ENCODE measurements at regions not wholly inside any gene's neighbourhood (a gene's known extent, or its start where the extent isn't known, plus 50 kb on each side); places are given as distances from the start of the nearest gene placed in this dataset.
"Not testable (repeated sequence)": the region's sequence is repeated elsewhere in the genome, so short reads cannot be mapped to it uniquely, and the experiment has no call there.

DNA sequence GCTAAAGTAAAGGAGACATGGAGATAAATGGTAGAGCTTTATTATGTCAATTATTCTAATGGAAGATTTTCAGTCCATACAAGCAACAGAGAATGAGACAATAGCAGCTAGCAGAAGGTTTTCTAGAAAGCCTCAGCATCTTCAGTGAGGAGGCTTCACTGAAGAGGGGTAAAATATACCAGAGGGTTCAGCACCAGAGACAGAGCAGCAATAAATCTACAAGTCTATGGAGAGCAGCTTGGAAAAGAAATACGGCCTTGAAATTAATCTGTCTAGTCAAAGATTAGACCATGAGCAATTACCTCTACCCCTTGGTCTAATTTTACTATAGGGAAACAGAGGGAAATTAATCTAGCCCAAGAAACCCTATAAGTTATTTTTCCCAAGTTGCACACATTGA, 185.7 kb upstream of the CRIM1 start:
- Histone ChIP-seq H3K36me3 (ENCODE audit: control insufficient read depth in 4 of 4, insufficient read depth in 4 of 4, low read length in 3 of 4) (no peaks in the 10 kb centered on the region), H3K4me3 (ENCODE audit: control insufficient read depth in 1 of 7, extremely low read depth in 1 of 7, insufficient read depth in 4 of 7, low read depth in 2 of 7, low read length in 6 of 7) (no peak overlapping the region), H3K4me1 (ENCODE audit: control extremely low read depth in 1 of 4, control insufficient read depth in 4 of 4, insufficient read depth in 4 of 4, low read length in 3 of 4) (no peaks in the 10 kb centered on the region), H3K27me3 (replicated peaks in 2 of 5; ENCODE audit: control insufficient read depth in 4 of 5, insufficient read depth in 5 of 5, low read length in 4 of 5) (peaks cover 0 to 4% (median 0%) of the 10 kb centered on the region in 5 experiments), H3K27ac (ENCODE audit: insufficient read depth in 1 of 2, low read depth in 1 of 2, low read length in 2 of 2, poor library complexity in 1 of 2, severe bottlenecking in 2 of 2) (no peak overlapping the region), H3K9me3 (ENCODE audit: control extremely low read depth in 1 of 5, control insufficient read depth in 4 of 5, insufficient read depth in 2 of 5, low read depth in 1 of 5, low read length in 4 of 5) (no peaks in the 10 kb centered on the region)
- POLR2A ChIA-PET: no interaction called here
- CTCF ChIA-PET: no interaction called here
- 63% methylated on average over 1 of the region's 1 CpG for WGBS (ENCODE audit: insufficient coverage)
- no peak for DNase-seq

DNA sequence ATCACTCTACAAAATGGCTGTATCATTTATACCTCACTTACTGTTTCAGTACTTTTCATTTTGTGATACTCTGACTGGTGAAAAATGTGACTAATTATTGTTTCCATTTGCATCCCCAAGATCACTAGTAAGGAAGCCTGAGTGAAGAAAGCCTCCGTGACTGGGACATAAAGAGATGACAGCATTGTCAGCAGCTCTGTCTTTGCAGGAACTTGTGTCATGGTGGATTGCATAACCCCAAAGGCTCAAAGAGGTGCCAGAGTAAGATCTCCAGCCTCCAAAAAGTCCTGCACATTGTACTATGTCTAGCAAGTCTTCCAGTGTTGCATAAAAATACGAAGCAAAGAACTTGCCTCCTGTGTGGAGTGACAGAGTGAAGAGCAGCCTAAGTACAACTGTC, 187.5 kb upstream of the CRIM1 start:
- Histone ChIP-seq H3K9me3 (ENCODE audit: control extremely low read depth in 1 of 5, control insufficient read depth in 4 of 5, insufficient read depth in 2 of 5, low read depth in 1 of 5, low read length in 4 of 5) (no peaks in the 10 kb centered on the region), H3K4me1 (ENCODE audit: control extremely low read depth in 1 of 4, control insufficient read depth in 4 of 4, insufficient read depth in 4 of 4, low read length in 3 of 4) (no peaks in the 10 kb centered on the region), H3K4me3 (ENCODE audit: control insufficient read depth in 1 of 7, extremely low read depth in 1 of 7, insufficient read depth in 4 of 7, low read depth in 2 of 7, low read length in 6 of 7) (no peak overlapping the region), H3K27me3 (replicated peaks in 2 of 5; ENCODE audit: control insufficient read depth in 4 of 5, insufficient read depth in 5 of 5, low read length in 4 of 5) (peaks cover 0 to 4% (median 0%) of the 10 kb centered on the region in 5 experiments), H3K27ac (ENCODE audit: insufficient read depth in 1 of 2, low read depth in 1 of 2, low read length in 2 of 2, poor library complexity in 1 of 2, severe bottlenecking in 2 of 2) (no peak overlapping the region), H3K36me3 (ENCODE audit: control insufficient read depth in 4 of 4, insufficient read depth in 4 of 4, low read length in 3 of 4) (no peaks in the 10 kb centered on the region)
- ChIA-PET CTCF (no interaction called here), POLR2A (no interaction called here)
- 100% methylated on average over 2 of the region's 2 CpGs for WGBS (ENCODE audit: insufficient coverage)
- no peak for DNase-seq

DNA sequence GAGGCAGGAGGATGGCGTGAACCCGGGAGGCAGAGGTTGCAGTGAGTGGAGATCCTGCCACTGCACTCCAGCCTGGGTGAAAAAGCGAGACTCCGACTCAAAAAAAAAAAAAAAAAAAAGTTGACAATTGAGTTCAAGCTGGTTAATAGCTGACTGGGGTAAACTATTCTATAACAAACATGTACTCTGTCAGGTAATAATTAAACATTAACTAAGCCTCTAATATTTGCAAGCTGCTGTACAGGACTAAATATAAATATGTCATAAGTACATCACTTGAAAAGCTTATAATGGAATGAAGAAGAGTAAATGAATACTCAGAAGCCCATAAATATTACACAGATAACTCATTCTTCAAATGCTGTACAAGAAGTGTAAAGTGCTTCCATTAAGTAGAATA, 190.4 kb upstream of the CRIM1 start:
- WGBS (ENCODE audit: insufficient coverage): no CpG with 5 or more reads among the region's 4 CpGs
- no peak for DNase-seq

DNA sequence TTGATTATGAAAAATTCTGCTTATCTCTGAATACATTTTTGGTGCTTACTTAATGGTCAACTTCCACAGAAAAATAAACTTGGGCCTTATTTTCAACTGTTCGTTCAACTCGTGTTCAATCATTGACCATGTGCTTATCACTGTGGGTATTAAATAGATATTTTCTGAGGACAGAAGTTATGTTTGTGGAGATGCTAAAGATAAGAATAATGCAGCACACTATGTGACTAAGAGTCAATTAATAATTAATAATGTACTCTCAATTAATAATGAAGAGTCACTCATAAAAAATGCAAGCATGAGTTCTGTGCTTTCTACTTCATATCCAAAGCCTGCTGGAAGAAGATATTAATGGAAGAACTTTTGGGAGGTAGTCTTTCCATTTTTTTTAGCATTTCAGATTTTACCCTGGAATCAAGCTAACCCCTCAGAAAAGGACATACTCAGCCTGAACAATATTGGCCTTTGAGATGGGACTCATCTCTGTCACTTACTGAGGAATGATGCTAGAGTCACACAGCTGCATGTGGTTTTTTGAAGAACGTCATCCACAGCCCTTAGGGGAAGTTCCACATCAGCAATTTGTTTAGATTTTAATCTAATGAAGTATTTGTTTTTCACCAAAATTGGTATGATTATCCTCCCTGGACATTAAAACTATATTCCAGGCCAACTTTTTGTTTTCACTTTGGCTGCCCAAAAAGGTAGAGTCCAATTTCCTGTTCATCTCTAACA, 191.9 kb upstream of the CRIM1 start:
- POLR2A ChIA-PET: no interaction called here
- peak in 2 of 3 donors; percentile 17 to 32 for DNase-seq
- Histone ChIP-seq H3K4me1 (ENCODE audit: control extremely low read depth in 1 of 4, control insufficient read depth in 4 of 4, insufficient read depth in 4 of 4, low read length in 3 of 4) (no peaks in the 10 kb centered on the region), H3K36me3 (ENCODE audit: control insufficient read depth in 4 of 4, insufficient read depth in 4 of 4, low read length in 3 of 4) (no peaks in the 10 kb centered on the region), H3K4me3 (ENCODE audit: control insufficient read depth in 1 of 7, extremely low read depth in 1 of 7, insufficient read depth in 4 of 7, low read depth in 2 of 7, low read length in 6 of 7) (no peak overlapping the region), H3K9me3 (ENCODE audit: control extremely low read depth in 1 of 5, control insufficient read depth in 4 of 5, insufficient read depth in 2 of 5, low read depth in 1 of 5, low read length in 4 of 5) (no peaks in the 10 kb centered on the region), H3K27ac (ENCODE audit: insufficient read depth in 1 of 2, low read depth in 1 of 2, low read length in 2 of 2, poor library complexity in 1 of 2, severe bottlenecking in 2 of 2) (no peak overlapping the region), H3K27me3 (replicated peaks in 2 of 5; ENCODE audit: control insufficient read depth in 4 of 5, insufficient read depth in 5 of 5, low read length in 4 of 5) (peaks cover 0 to 4% (median 0%) of the 10 kb centered on the region in 5 experiments)
- WGBS (ENCODE audit: insufficient coverage): no CpG with 5 or more reads among the region's 3 CpGs
- CTCF ChIA-PET: no interaction called here

More for the DNA sequence above, 190.4 kb upstream of the CRIM1 start:
- Histone ChIP-seq H3K27ac (ENCODE audit: insufficient read depth in 1 of 2, low read depth in 1 of 2, low read length in 2 of 2, poor library complexity in 1 of 2, severe bottlenecking in 2 of 2) (no peak overlapping the region), H3K36me3 (ENCODE audit: control insufficient read depth in 4 of 4, insufficient read depth in 4 of 4, low read length in 3 of 4) (no peaks in the 10 kb centered on the region), H3K27me3 (replicated peaks in 2 of 5; ENCODE audit: control insufficient read depth in 4 of 5, insufficient read depth in 5 of 5, low read length in 4 of 5) (peaks cover 0 to 4% (median 0%) of the 10 kb centered on the region in 5 experiments), H3K4me3 (ENCODE audit: control insufficient read depth in 1 of 7, extremely low read depth in 1 of 7, insufficient read depth in 4 of 7, low read depth in 2 of 7, low read length in 6 of 7) (no peak overlapping the region), H3K9me3 (ENCODE audit: control extremely low read depth in 1 of 5, control insufficient read depth in 4 of 5, insufficient read depth in 2 of 5, low read depth in 1 of 5, low read length in 4 of 5) (no peaks in the 10 kb centered on the region), H3K4me1 (ENCODE audit: control extremely low read depth in 1 of 4, control insufficient read depth in 4 of 4, insufficient read depth in 4 of 4, low read length in 3 of 4) (no peaks in the 10 kb centered on the region)
- POLR2A ChIA-PET: no interaction called here
- CTCF ChIA-PET: no interaction called here

DNA sequence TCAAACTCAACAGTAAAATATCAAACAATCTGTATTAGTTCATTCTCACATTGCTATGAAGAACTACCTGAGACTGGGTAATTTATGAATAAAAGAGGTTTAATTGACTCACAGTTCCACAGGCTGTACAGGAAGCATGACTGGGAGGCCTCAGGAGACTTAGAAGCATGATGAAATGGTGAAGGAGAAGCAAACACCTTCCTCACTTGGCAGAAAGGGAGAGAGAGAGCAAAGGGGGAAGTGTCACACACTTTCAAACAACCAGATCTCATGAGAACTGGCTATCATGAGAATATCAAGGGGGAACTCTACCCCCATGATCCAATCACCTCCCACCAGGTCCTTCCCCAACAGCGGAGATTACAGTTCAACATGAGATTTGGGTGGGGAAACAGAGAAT, 198.5 kb upstream of the CRIM1 start:
- no CpG with 5 or more reads among the region's 1 CpG for WGBS (ENCODE audit: insufficient coverage)
- H3K27ac ChIP-seq (ENCODE audit: insufficient read depth in 1 of 2, low read depth in 1 of 2, low read length in 2 of 2, poor library complexity in 1 of 2, severe bottlenecking in 2 of 2); H3K36me3 ChIP-seq (ENCODE audit: control insufficient read depth in 4 of 4, insufficient read depth in 4 of 4, low read length in 3 of 4); H3K27me3 ChIP-seq (replicated peaks in 2 of 5; ENCODE audit: control insufficient read depth in 4 of 5, insufficient read depth in 5 of 5, low read length in 4 of 5); DNase-seq; H3K4me1 ChIP-seq (ENCODE audit: control extremely low read depth in 1 of 4, control insufficient read depth in 4 of 4, insufficient read depth in 4 of 4, low read length in 3 of 4); H3K9me3 ChIP-seq (ENCODE audit: control extremely low read depth in 1 of 5, control insufficient read depth in 4 of 5, insufficient read depth in 2 of 5, low read depth in 1 of 5, low read length in 4 of 5); POLR2A ChIA-PET; H3K4me3 ChIP-seq (ENCODE audit: control insufficient read depth in 1 of 7, extremely low read depth in 1 of 7, insufficient read depth in 4 of 7, low read depth in 2 of 7, low read length in 6 of 7); CTCF ChIA-PET: not testable (repeated sequence)

DNA sequence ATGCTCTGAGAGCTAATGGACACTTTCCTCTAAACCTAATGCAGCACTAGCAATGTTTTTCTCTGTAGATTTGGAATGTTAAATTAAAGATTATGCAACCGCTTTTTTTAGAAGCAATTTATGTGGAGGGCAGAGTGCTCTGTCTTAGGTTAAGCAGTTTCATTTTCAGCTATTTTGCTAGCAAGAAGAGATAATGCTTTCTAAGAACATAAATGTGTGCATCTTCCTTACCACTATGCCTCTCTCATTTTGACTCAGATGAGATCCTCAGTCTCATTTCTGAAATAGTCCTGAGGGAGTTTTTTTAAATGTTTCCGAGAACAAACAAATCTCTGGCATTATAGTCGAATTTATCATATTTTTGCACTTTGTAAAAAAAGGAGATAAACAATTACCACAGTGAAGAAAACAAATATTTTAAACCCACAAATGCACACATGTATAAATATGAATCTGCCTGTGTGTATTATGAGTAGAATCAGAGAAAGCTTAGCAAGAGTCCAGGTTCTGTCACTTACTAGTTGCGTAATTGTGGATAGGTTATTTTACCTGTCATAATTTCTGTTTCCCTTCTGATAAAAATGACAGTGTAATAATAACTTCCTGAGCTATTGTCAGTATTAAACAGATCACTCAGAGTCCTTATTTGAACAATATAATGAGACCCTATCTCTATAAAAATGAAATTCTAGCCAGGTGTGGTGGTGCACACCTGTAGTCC, 207.7 kb upstream of the CRIM1 start:
- H3K27me3 ChIP-seq (replicated peaks in 2 of 5; ENCODE audit: control insufficient read depth in 4 of 5, insufficient read depth in 5 of 5, low read length in 4 of 5): no peaks in the 10 kb centered on the region
- H3K36me3 ChIP-seq (ENCODE audit: control insufficient read depth in 4 of 4, insufficient read depth in 4 of 4, low read length in 3 of 4): no peaks in the 10 kb centered on the region
- ChIA-PET CTCF (no interaction called here), POLR2A (no interaction called here)
- DNase-seq: no peak
- no peak overlapping the region for H3K4me3 ChIP-seq (ENCODE audit: control insufficient read depth in 1 of 7, extremely low read depth in 1 of 7, insufficient read depth in 4 of 7, low read depth in 2 of 7, low read length in 6 of 7)
- no CpG with 5 or more reads among the region's 4 CpGs for WGBS (ENCODE audit: insufficient coverage)
- no peaks in the 10 kb centered on the region for H3K9me3 ChIP-seq (ENCODE audit: control extremely low read depth in 1 of 5, control insufficient read depth in 4 of 5, insufficient read depth in 2 of 5, low read depth in 1 of 5, low read length in 4 of 5)
- H3K27ac ChIP-seq (ENCODE audit: insufficient read depth in 1 of 2, low read depth in 1 of 2, low read length in 2 of 2, poor library complexity in 1 of 2, severe bottlenecking in 2 of 2): no peak overlapping the region
- no peaks in the 10 kb centered on the region for H3K4me1 ChIP-seq (ENCODE audit: control extremely low read depth in 1 of 4, control insufficient read depth in 4 of 4, insufficient read depth in 4 of 4, low read length in 3 of 4)

DNA sequence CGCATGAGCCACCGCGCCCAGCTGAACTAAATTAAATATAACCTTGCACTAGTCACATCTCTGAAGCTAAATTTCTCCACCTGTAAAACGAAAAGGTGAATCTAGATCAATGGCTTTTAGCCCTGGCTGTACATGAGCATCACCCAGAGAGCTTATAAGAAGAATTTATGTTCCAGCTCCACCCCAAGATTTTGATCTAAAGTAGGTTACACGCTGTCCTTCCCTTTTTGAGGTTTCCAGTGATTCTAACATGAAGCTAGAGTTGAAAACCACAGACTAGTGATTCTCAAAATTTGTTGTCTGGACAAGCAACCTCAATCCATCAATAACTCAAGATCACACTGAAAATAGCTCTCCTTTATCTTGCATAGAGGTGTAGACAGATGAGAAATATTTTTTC, 208.8 kb upstream of the CRIM1 start:
- Histone ChIP-seq H3K27me3 (replicated peaks in 2 of 5; ENCODE audit: control insufficient read depth in 4 of 5, insufficient read depth in 5 of 5, low read length in 4 of 5) (no peaks in the 10 kb centered on the region), H3K27ac (ENCODE audit: insufficient read depth in 1 of 2, low read depth in 1 of 2, low read length in 2 of 2, poor library complexity in 1 of 2, severe bottlenecking in 2 of 2) (no peak overlapping the region), H3K36me3 (ENCODE audit: control insufficient read depth in 4 of 4, insufficient read depth in 4 of 4, low read length in 3 of 4) (no peaks in the 10 kb centered on the region), H3K4me1 (ENCODE audit: control extremely low read depth in 1 of 4, control insufficient read depth in 4 of 4, insufficient read depth in 4 of 4, low read length in 3 of 4) (no peaks in the 10 kb centered on the region), H3K4me3 (ENCODE audit: control insufficient read depth in 1 of 7, extremely low read depth in 1 of 7, insufficient read depth in 4 of 7, low read depth in 2 of 7, low read length in 6 of 7) (no peak overlapping the region), H3K9me3 (ENCODE audit: control extremely low read depth in 1 of 5, control insufficient read depth in 4 of 5, insufficient read depth in 2 of 5, low read depth in 1 of 5, low read length in 4 of 5) (no peaks in the 10 kb centered on the region)
- peak in 2 of 3 donors; percentile 4 to 12 for DNase-seq
- ChIA-PET CTCF (no interaction called here), POLR2A (no interaction called here)
- 80% methylated on average over 1 of the region's 5 CpGs for WGBS (ENCODE audit: insufficient coverage)

All from common myeloid progenitor, CD34-positive (primary cell).